ENCODE measurements at regions not wholly inside any gene's neighbourhood (a gene's known extent, or its start where the extent isn't known, plus 50 kb on each side); places are given as distances from the start of the nearest gene placed in this dataset.

DNA sequence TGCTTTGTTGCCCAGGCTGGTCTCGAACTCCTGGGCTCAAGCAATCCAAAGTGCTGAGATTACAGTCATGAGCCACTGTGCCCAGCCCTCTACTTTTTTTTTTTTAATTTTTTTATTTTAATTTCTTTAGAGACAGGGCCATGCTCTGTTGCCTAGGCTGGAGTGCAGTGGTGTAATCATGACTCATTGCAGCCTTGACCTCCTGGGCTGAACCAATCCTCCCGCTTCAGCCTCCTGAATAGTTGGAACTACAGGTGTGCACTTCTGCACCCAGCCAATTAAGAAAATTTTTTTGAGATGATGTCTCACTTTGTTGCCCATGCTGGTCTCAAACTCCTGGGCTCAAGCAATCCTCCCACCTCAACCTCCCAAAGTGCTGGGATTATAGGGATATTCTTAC lies 528.6 kb downstream of the GATA3 start:
- Histone ChIP-seq H3K9me3 (no peaks in the 10 kb centered on the region), H3K27ac (no peak overlapping the region), H3K4me1 (no peaks in the 10 kb centered on the region), H3K36me3 (no peaks in the 10 kb centered on the region), H3K27me3 (no peaks in the 10 kb centered on the region), H3K4me3 (no peak overlapping the region)
- intact Hi-C loops (cut with DNase I), result no loop called here
- DNase-seq (no peak), ATAC-seq (no peak)
- TF ChIP-seq, protein P1, sequence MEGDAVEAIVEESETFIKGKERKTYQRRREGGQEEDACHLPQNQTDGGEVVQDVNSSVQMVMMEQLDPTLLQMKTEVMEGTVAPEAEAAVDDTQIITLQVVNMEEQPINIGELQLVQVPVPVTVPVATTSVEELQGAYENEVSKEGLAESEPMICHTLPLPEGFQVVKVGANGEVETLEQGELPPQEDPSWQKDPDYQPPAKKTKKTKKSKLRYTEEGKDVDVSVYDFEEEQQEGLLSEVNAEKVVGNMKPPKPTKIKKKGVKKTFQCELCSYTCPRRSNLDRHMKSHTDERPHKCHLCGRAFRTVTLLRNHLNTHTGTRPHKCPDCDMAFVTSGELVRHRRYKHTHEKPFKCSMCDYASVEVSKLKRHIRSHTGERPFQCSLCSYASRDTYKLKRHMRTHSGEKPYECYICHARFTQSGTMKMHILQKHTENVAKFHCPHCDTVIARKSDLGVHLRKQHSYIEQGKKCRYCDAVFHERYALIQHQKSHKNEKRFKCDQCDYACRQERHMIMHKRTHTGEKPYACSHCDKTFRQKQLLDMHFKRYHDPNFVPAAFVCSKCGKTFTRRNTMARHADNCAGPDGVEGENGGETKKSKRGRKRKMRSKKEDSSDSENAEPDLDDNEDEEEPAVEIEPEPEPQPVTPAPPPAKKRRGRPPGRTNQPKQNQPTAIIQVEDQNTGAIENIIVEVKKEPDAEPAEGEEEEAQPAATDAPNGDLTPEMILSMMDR (IDR thresholded peaks at IDR 0.05), result no peak

DNA sequence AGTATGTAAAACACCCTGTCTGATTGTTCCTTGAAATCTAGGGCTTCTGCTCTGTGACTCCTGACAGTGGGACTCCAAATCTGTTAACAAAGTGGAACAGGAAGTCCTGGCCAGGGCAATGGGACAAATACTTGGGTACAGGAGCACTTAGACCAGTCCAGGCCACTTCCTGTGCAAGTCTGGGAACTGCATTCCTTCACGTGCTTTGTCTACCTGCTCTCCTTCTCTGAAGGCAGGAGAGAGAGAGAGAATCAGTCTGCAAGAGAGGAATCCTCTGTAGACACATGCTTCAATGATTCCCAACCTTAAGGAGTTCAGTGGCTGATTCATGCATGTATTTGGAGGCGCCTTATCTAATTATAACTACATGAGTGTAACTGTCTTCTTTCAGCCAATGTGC lies 530.2 kb downstream of the GATA3 start:
- Histone ChIP-seq H3K36me3 (no peaks in the 10 kb centered on the region), H3K4me3 (no peak overlapping the region), H3K27ac (no peak overlapping the region), H3K9me3 (no peaks in the 10 kb centered on the region), H3K4me1 (no peaks in the 10 kb centered on the region), H3K27me3 (no peaks in the 10 kb centered on the region)
- TF ChIP-seq, protein P1 (IDR thresholded peaks at IDR 0.05), result no peak
- ATAC-seq, result no peak
- no peak for DNase-seq
- intact Hi-C loops (cut with DNase I), result no loop called here

DNA sequence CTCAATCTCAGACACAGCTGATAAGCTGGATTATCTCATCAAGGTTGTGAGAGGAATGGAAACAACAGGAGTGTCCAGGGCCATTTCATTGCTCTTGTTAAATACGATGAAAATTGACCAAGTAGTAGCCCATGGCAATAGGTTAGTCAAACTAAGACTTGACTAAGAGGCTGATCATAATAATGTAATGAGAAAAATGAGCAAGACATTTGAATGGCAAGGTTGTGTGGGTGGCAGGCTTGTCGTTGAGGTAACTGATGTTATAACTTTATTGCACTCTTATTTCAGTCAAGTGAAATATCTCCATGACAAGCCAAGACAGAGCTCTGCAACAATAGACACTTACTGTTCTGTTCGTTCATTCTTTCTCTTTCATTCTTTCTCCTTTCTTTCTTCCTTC lies 532.0 kb downstream of the GATA3 start:
- intact Hi-C loops (cut with DNase I), result no loop called here
- Histone ChIP-seq H3K27ac (no peak overlapping the region), H3K27me3 (no peaks in the 10 kb centered on the region), H3K9me3 (no peaks in the 10 kb centered on the region), H3K4me3 (no peak overlapping the region), H3K36me3 (no peaks in the 10 kb centered on the region), H3K4me1 (no peaks in the 10 kb centered on the region)
- TF ChIP-seq, protein P1 (IDR thresholded peaks at IDR 0.05), result no peak
- ATAC-seq, result no peak
- no peak for DNase-seq

DNA sequence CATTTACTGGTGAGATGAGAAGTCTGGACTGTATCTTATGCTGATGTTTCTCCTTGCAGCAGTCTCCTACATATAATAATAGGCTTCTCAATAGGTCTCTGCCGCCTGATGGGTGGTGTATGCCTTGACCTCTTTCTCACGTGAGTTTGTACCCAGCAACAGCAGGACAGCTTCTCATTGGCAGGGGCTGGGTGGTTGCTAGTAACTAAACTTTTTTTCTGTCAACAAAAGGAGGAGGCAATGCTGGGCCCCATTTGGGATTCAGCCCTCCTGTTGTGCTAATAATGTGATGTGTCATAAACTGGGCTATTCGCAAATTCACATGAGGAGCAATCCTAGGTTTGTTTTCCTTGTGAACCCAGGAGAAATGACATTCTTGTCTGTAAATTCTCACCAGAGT lies 533.6 kb downstream of the GATA3 start:
- intact Hi-C loops (cut with DNase I), result no loop called here
- H3K27me3 ChIP-seq, result no peaks in the 10 kb centered on the region

DNA sequence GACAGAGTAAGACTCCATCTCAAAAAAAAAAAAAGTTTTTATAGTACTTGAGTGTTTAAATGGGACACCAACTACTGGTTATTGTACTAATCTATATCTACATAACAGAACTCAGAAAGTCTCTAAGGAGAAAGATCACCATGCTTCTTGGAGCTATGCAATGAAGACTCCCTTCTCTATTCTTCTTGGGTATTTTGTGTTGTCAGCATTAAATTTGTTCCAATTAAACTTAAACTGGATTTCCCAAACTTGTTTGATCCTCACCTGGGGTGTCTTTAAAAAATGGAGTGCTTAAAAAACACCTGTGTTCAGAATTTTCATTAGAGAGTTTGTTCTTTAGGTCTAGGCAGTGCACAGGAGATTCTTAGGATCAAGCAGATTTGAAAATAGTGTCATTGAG lies 536.0 kb downstream of the GATA3 start:
- ATAC-seq, result no peak
- DNase-seq, result no peak
- TF ChIP-seq, protein P1 (IDR thresholded peaks at IDR 0.05), result no peak
- intact Hi-C loops (cut with DNase I), result no loop called here
- H3K27ac ChIP-seq, result no peak overlapping the region
- H3K27me3 ChIP-seq, result no peaks in the 10 kb centered on the region
- H3K9me3 ChIP-seq, result no peaks in the 10 kb centered on the region
- no peak overlapping the region for H3K4me3 ChIP-seq
- H3K36me3 ChIP-seq, result no peaks in the 10 kb centered on the region
- H3K4me1 ChIP-seq, result no peaks in the 10 kb centered on the region

More for the DNA sequence above, 533.6 kb downstream of the GATA3 start:
- no peaks in the 10 kb centered on the region for H3K36me3 ChIP-seq
- H3K27ac ChIP-seq, result no peak overlapping the region
- H3K4me1 ChIP-seq, result no peaks in the 10 kb centered on the region
- DNase-seq (no peak), ATAC-seq (no peak)
- no peak overlapping the region for H3K4me3 ChIP-seq
- TF ChIP-seq, protein P1 (IDR thresholded peaks at IDR 0.05), result no peak
- H3K9me3 ChIP-seq, result no peaks in the 10 kb centered on the region
